Adipocyte (in vitro differentiated cells): ENCODE measurements at regions not wholly inside any gene's neighbourhood (a gene's known extent, or its start where the extent isn't known, plus 50 kb on each side); places are given as distances from the start of the nearest gene placed in this dataset.

Experiments
- DNase-seq: peaks from one replicate; pipeline ENCODE4 v3.0.0-alpha.2; 2015; ENCODE audit warnings: low read depth
- H3K27me3 ChIP-seq: replicated peaks from 2 replicates; pipeline ENCODE4 v1.7.0; 2013; ENCODE audit warnings: mild to moderate bottlenecking, low read length, moderate library complexity; ENCODE audit not compliant: control insufficient read depth, insufficient read depth
- H3K36me3 ChIP-seq: 2 replicates; pipeline ENCODE4 v1.7.0; 2013; ENCODE audit warnings: low read length, mild to moderate bottlenecking, moderate library complexity; ENCODE audit not compliant: control insufficient read depth, insufficient read depth, severe bottlenecking
- H3K4me1 ChIP-seq: 2 replicates; pipeline ENCODE4 v1.7.0; 2013; ENCODE audit warnings: mild to moderate bottlenecking, low read length, moderate library complexity; ENCODE audit not compliant: control insufficient read depth, insufficient read depth
- H3K4me3 ChIP-seq: 2 replicates; pipeline ENCODE4 v1.7.0; 2013; ENCODE audit warnings: mild to moderate bottlenecking, low read length, moderate library complexity
- H3K9ac ChIP-seq: 2 replicates; pipeline ENCODE4 v1.7.0; 2013; ENCODE audit warnings: mild to moderate bottlenecking, low read length, moderate library complexity
- H3K9me3 ChIP-seq: 2 replicates; pipeline ENCODE4 v1.7.0; 2013; ENCODE audit warnings: mild to moderate bottlenecking, low read length, moderate library complexity; ENCODE audit not compliant: control insufficient read depth

GRCh38 chr2:58893656-58894351 lies 652.7 kb upstream of the FANCL start:
- peaks cover 15% of the 10 kb centered on the region for H3K4me1 ChIP-seq
- H3K4me3 ChIP-seq, result no peak overlapping the region
- no peak overlapping the region for H3K9ac ChIP-seq
- no peaks in the 10 kb centered on the region for H3K27me3 ChIP-seq
- DNase-seq, result no peak
- no peaks in the 10 kb centered on the region for H3K36me3 ChIP-seq
- H3K9me3 ChIP-seq, result no peaks in the 10 kb centered on the region

- Histone ChIP-seq H3K4me1 (peaks cover 14% of the 10 kb centered on the region), H3K4me3 (no peak overlapping the region), H3K36me3 (no peaks in the 10 kb centered on the region), H3K27me3 (no peaks in the 10 kb centered on the region), H3K9ac (no peak overlapping the region), H3K9me3 (no peaks in the 10 kb centered on the region)
- no peak for DNase-seq
Measured at GRCh38 chr2:58891828-58892377, 650.8 kb upstream of the FANCL start.

- Histone ChIP-seq H3K36me3 (no peaks in the 10 kb centered on the region), H3K4me3 (no peak overlapping the region), H3K9me3 (no peaks in the 10 kb centered on the region), H3K4me1 (peaks cover 5% of the 10 kb centered on the region), H3K9ac (no peak overlapping the region), H3K27me3 (no peaks in the 10 kb centered on the region)
- DNase-seq, result no peak
Measured at GRCh38 chr2:58890865-58891525, 649.9 kb upstream of the FANCL start.

GRCh38 chr2:58886009-58886408 lies 644.9 kb upstream of the FANCL start:
- Histone ChIP-seq H3K27me3 (peaks cover 7% of the 10 kb centered on the region), H3K9me3 (no peaks in the 10 kb centered on the region), H3K9ac (no peak overlapping the region), H3K4me3 (no peak overlapping the region), H3K36me3 (no peaks in the 10 kb centered on the region), H3K4me1 (no peaks in the 10 kb centered on the region)
- no peak for DNase-seq

GRCh38 chr2:58879834-58880233 lies 638.7 kb upstream of the FANCL start:
- Histone ChIP-seq H3K9ac (no peak overlapping the region), H3K36me3 (no peaks in the 10 kb centered on the region), H3K9me3 (no peaks in the 10 kb centered on the region), H3K4me3 (no peak overlapping the region), H3K27me3 (peaks cover 11% of the 10 kb centered on the region), H3K4me1 (no peaks in the 10 kb centered on the region)
- no peak for DNase-seq

- Histone ChIP-seq H3K36me3 (no peaks in the 10 kb centered on the region), H3K27me3 (peaks cover 12% of the 10 kb centered on the region), H3K4me3 (no peak overlapping the region), H3K9me3 (no peaks in the 10 kb centered on the region), H3K4me1 (no peaks in the 10 kb centered on the region), H3K9ac (no peak overlapping the region)
- no peak for DNase-seq
Measured at GRCh38 chr2:58878778-58879177, 637.7 kb upstream of the FANCL start.

- Histone ChIP-seq H3K27me3 (peaks cover 12% of the 10 kb centered on the region), H3K36me3 (no peaks in the 10 kb centered on the region), H3K4me1 (no peaks in the 10 kb centered on the region), H3K4me3 (no peak overlapping the region), H3K9me3 (no peaks in the 10 kb centered on the region), H3K9ac (no peak overlapping the region)
- DNase-seq, result no peak
Measured at GRCh38 chr2:58876126-58876525, 635.0 kb upstream of the FANCL start.

- Histone ChIP-seq H3K9ac (no peak overlapping the region), H3K36me3 (no peaks in the 10 kb centered on the region), H3K27me3 (peaks cover 12% of the 10 kb centered on the region), H3K4me1 (no peaks in the 10 kb centered on the region), H3K9me3 (no peaks in the 10 kb centered on the region), H3K4me3 (no peak overlapping the region)
- no peak for DNase-seq
Measured at GRCh38 chr2:58875436-58875835, 634.3 kb upstream of the FANCL start.

- H3K9ac ChIP-seq, result no peak overlapping the region
- H3K4me3 ChIP-seq, result no peak overlapping the region
- H3K9me3 ChIP-seq, result no peaks in the 10 kb centered on the region
- peaks cover 12% of the 10 kb centered on the region for H3K27me3 ChIP-seq
- no peaks in the 10 kb centered on the region for H3K4me1 ChIP-seq
- DNase-seq, result no peak
- no peaks in the 10 kb centered on the region for H3K36me3 ChIP-seq
Measured at GRCh38 chr2:58871469-58872142, 630.5 kb upstream of the FANCL start.

- no peaks in the 10 kb centered on the region for H3K36me3 ChIP-seq
- H3K9ac ChIP-seq, result no peak overlapping the region
- H3K4me1 ChIP-seq, result no peaks in the 10 kb centered on the region
- no peaks in the 10 kb centered on the region for H3K9me3 ChIP-seq
- H3K4me3 ChIP-seq, result no peak overlapping the region
- DNase-seq, result no peak
- H3K27me3 ChIP-seq, result peaks cover 14% of the 10 kb centered on the region
Measured at GRCh38 chr2:58870704-58871103, 629.6 kb upstream of the FANCL start.

GRCh38 chr2:58866946-58867345 lies 625.8 kb upstream of the FANCL start:
- Histone ChIP-seq H3K36me3 (no peaks in the 10 kb centered on the region), H3K27me3 (peaks cover 5% of the 10 kb centered on the region), H3K4me3 (no peak overlapping the region), H3K4me1 (no peaks in the 10 kb centered on the region), H3K9me3 (no peaks in the 10 kb centered on the region), H3K9ac (no peak overlapping the region)
- no peak for DNase-seq
